PC-9 (cell line): ENCODE measurements at regions not wholly inside any gene's neighbourhood (a gene's known extent, or its start where the extent isn't known, plus 50 kb on each side); places are given as distances from the start of the nearest gene placed in this dataset.

Source experiments
- EZH2 ChIP-seq: fragments of 200-600 bp; sonication (generic); IDR thresholded peaks from 2 replicates; pipeline ENCODE4 v1.8.0; 2017; ENCODE audit warnings: antibody characterized with exemption, low read depth
- TF ChIP-seq, protein P1 (sequence below): fragments of 200-600 bp; sonication (generic); conservative IDR thresholded peaks from 2 replicates; pipeline ENCODE4 v1.6.1; 2017; ENCODE audit warnings: mixed run types, antibody characterized with exemption, mild to moderate bottlenecking, moderate library complexity

DNA sequence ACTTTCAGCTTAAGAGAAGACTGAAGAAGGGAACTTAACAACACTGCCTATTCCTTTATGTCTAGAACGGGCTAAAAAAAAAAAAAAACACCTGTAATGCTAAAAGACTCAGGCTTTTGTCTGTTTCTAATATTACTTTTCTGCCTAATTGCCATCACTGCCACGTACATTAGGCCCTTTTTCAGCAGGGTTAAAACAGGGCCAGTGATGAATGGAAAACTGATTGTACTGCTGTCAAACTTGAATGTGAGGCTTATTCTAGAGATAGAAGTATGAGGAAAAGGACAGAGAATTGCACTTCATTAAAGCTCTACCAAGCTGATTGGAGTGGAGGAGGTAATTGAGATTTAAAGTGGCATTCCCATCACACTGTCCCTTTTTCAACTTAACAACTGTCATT is 535.8 kb downstream of the PRKD1 start:
- TF ChIP-seq, protein P1, sequence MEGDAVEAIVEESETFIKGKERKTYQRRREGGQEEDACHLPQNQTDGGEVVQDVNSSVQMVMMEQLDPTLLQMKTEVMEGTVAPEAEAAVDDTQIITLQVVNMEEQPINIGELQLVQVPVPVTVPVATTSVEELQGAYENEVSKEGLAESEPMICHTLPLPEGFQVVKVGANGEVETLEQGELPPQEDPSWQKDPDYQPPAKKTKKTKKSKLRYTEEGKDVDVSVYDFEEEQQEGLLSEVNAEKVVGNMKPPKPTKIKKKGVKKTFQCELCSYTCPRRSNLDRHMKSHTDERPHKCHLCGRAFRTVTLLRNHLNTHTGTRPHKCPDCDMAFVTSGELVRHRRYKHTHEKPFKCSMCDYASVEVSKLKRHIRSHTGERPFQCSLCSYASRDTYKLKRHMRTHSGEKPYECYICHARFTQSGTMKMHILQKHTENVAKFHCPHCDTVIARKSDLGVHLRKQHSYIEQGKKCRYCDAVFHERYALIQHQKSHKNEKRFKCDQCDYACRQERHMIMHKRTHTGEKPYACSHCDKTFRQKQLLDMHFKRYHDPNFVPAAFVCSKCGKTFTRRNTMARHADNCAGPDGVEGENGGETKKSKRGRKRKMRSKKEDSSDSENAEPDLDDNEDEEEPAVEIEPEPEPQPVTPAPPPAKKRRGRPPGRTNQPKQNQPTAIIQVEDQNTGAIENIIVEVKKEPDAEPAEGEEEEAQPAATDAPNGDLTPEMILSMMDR: no peak
- no peak for TF ChIP-seq EZH2
